NCI-H1694 treated with DMSO at 0.1 percent for 48 hours (cell line): ENCODE measurements at regions not wholly inside any gene's neighbourhood (a gene's known extent, or its start where the extent isn't known, plus 50 kb on each side); places are given as distances from the start of the nearest gene placed in this dataset.
"Not testable (repeated sequence)": the region's sequence is repeated elsewhere in the genome, so short reads cannot be mapped to it uniquely, and the experiment has no call there.

Experiments
- DNase-seq: peaks from one replicate; lab custom pipeline; 2025; lab: John Stamatoyannopoulos, UW

GRCh38 chr2:34307636-34308035 is 708.5 kb upstream of the FAM98A start:
- DNase-seq, result no peak

GRCh38 chr2:34306745-34307144 is 707.6 kb upstream of the FAM98A start:
- DNase-seq, result no peak

GRCh38 chr2:34305587-34305986 is 706.5 kb upstream of the FAM98A start:
- no peak for DNase-seq

GRCh38 chr2:34294961-34295360 is 695.9 kb upstream of the FAM98A start:
- DNase-seq, result no peak

- no peak for DNase-seq
These were observed 692.0 kb upstream of the FAM98A start for GRCh38 chr2:34291076-34291475.

- DNase-seq, result no peak
These were observed 688.9 kb upstream of the FAM98A start for GRCh38 chr2:34288016-34288415.

GRCh38 chr2:34280606-34281005 is 681.5 kb upstream of the FAM98A start:
- DNase-seq, result no peak

GRCh38 chr2:34266908-34267697 is 668.0 kb upstream of the FAM98A start:
- no peak for DNase-seq

GRCh38 chr2:34261701-34262100 is 662.6 kb upstream of the FAM98A start:
- DNase-seq, result no peak

- DNase-seq, result no peak
These were observed 655.3 kb upstream of the FAM98A start for GRCh38 chr2:34254272-34254878.

- no peak for DNase-seq
These were observed 653.0 kb upstream of the FAM98A start for GRCh38 chr2:34252111-34252510.

GRCh38 chr2:34251578-34251977 is 652.5 kb upstream of the FAM98A start:
- DNase-seq, result no peak

- no peak for DNase-seq
These were observed 645.1 kb upstream of the FAM98A start for GRCh38 chr2:34244195-34244594.

GRCh38 chr2:34242763-34243123 is 643.6 kb upstream of the FAM98A start:
- DNase-seq, result no peak

GRCh38 chr2:34241905-34242762 is 643.0 kb upstream of the FAM98A start:
- DNase-seq, result no peak

- DNase-seq, result no peak
These were observed 640.4 kb upstream of the FAM98A start for GRCh38 chr2:34239511-34239910.

GRCh38 chr2:34234823-34235222 is 635.7 kb upstream of the FAM98A start:
- no peak for DNase-seq

GRCh38 chr2:34229998-34230397 is 630.9 kb upstream of the FAM98A start:
- no peak for DNase-seq

GRCh38 chr2:34215174-34215573 is 616.1 kb upstream of the FAM98A start:
- DNase-seq, result no peak

GRCh38 chr2:34210382-34210781 is 611.3 kb upstream of the FAM98A start:
- not testable (repeated sequence) for DNase-seq

- no peak for DNase-seq
These were observed 605.5 kb upstream of the FAM98A start for GRCh38 chr2:34204560-34204959.

- no peak for DNase-seq
These were observed 602.0 kb upstream of the FAM98A start for GRCh38 chr2:34201099-34201498.

GRCh38 chr2:34199971-34200370 is 600.9 kb upstream of the FAM98A start:
- no peak for DNase-seq
